AG10803 (cell line): ENCODE measurements at regions not wholly inside any gene's neighbourhood (a gene's known extent, or its start where the extent isn't known, plus 50 kb on each side); places are given as distances from the start of the nearest gene placed in this dataset.

Experiments
- DNase-seq: peaks from one replicate; pipeline ENCODE4 v3.0.0; 2010; ENCODE audit warnings: low read depth
- H3K4me3 ChIP-seq: 2 replicates; pipeline ENCODE4 v1.5.1; 2011; ENCODE audit warnings: mild to moderate bottlenecking, low read length, control low read depth
- CTCF ChIP-seq: conservative IDR thresholded peaks from 2 replicates; pipeline ENCODE4 v1.5.1; 2011; ENCODE audit warnings: mild to moderate bottlenecking, low read length, control low read depth, inconsistent platforms

DNA sequence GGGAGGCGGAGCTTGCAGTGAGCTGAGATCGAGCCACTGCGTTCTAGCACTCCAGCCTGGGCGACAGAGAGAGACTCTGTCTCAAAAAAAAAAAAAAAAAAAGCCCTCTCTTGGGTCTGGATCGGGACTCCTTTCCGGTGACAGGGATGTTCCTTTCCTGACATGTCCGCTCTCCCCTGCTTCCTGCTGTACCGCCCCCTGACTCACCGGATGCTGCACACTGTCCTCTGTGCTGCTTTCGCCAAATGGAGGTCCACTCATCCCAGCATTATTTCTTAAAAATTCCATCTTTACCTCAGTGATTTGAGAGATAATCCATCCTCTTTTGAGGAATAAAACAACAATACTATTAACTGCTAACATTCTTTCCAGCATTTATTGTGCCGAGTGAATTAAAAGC is 113.8 kb upstream of the EEPD1 start:
- no peak overlapping the region for H3K4me3 ChIP-seq
- no peak for TF ChIP-seq CTCF
- DNase-seq, result no peak

DNA sequence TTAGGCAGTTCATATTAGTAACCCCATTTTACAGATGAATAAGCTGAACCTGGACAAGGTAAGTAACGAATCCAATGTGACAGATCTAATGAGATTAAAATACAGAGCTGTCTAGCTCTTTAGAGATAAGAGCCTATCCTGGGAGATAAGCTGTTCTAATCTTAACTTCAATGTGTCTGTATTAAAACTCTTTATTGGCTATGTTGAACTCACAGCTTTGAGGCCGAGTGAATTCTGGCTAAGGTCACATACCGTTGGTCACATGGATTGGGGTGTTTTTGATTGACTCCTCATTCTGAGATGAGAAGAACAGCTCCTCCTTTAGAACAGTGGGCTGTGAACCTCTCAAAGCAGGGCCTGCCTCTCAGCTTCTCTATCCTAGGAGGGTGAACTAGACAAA is 113.4 kb upstream of the EEPD1 start:
- H3K4me3 ChIP-seq, result no peak overlapping the region
- TF ChIP-seq CTCF, result no peak
- DNase-seq, result no peak

DNA sequence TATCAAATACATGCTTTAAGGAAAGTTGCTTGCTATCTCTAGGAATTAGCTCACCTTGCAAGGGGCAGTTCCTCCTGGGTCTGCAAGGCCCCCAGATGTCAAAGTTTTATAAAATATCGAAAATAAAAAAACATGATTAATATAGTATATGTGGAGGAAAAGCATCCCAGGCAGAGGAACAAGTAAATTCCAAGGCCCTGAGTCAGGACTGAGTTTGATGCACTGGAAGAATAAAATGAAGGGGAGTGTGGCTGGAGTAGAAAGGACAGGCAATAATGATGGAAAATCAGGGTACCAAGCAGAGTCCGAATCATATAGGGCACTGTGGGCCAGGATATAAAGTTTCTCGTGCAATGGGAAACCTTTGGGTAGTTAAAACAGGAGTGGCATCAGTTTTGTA is 112.4 kb upstream of the EEPD1 start:
- H3K4me3 ChIP-seq, result no peak overlapping the region
- TF ChIP-seq CTCF, result no peak
- DNase-seq, result peak; percentile 58

DNA sequence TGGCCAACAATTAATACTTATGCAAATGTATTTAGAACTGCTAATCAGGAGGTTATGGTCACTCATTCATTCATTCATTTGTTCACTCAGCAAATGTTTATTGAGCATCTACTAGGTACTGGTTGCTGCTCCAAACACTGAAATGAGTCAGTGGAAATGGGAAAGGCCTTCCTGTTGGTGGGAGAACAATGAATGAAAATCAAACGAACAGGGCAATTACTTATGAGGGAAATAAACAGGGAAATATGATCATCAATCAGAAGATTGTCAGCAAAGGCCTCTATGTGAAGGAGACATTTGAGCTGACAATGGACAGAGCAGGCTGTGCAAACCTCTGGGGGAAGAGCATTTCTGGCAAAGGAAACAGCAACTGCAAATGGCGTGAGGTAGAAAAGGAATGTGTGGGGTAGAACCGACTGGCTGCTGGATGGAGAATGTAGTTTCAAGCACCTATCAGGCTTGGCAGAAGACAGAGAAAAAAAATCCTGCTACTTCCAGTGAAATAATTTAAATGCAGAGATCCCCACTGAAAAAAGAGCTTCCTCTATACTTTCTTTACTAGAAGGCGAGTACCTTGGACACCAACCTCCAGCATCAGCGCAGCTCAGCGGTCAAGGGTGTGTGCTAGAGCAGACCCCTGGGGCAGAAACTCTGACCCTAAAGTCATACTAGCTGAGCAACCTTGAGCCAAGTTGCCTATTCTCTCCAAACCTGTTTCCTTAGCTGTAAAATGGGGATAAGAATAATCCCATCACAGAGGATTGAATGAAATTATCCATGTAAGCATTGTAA is 108.8 kb upstream of the EEPD1 start:
- DNase-seq, result no peak
- no peak overlapping the region for H3K4me3 ChIP-seq
- no peak for TF ChIP-seq CTCF

DNA sequence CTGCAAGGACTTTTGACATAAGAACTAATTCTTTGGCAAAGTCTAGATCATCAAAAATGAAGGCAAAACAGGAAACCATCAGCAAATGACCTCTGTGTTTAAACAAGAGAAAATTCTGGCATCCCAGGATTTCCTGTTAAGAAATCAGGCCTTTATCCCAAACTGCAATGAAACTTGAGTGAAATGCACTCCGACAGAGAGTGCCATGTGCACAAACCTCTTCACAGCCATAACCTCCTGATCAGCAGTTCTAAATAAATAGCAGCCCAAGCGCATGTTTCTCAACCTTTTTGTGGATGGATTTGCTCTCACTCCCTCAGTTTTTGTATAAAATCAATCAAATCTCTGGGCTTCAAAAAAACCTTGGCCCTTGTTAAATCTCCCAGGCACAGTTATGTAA is 107.7 kb upstream of the EEPD1 start:
- H3K4me3 ChIP-seq, result no peak overlapping the region
- no peak for TF ChIP-seq CTCF
- DNase-seq, result peak; percentile 77

DNA sequence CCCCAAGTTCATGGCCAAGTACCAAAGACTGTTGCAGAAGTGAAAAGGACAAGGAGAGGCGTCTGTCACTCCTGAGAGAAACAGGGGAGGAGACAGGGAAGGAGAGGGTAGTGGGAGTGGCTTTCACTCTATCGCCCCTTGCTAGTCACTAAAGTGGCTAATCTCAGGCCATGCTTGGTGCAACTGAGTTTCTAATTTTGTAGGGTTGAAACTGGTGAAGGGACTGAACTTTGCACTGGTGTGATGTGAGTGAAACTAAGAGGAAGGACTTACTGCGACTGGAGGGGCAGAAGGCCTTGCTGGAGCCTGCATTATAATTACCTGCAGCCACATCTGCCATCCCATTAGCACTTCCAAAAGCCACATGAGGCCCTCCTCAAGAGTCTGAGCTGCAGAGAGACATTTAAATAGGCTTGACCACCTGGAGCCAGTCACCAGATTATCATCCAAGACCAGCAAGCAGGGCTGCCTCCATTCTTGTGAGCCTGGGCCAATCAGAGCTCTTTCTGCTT is 107.2 kb upstream of the EEPD1 start:
- TF ChIP-seq CTCF, result no peak
- no peak overlapping the region for H3K4me3 ChIP-seq
- DNase-seq, result no peak

- DNase-seq, result peak; percentile 19
- TF ChIP-seq CTCF, result peak; percentile 29; the same call in 1 of the 2 replicates
- no peak overlapping the region for H3K4me3 ChIP-seq
Observed at GRCh38 chr7:36047091-36047658, 105.9 kb upstream of the EEPD1 start.
